GM15510 (cell line): ENCODE measurements at regions not wholly inside any gene's neighbourhood (a gene's known extent, or its start where the extent isn't known, plus 50 kb on each side); places are given as distances from the start of the nearest gene placed in this dataset.

Experiments
- POLR2A ChIP-seq: IDR thresholded peaks from 3 replicates; pipeline ENCODE4 v1.6.1; 2011; ENCODE audit warnings: borderline replicate concordance; ENCODE audit not compliant: insufficient read length; ENCODE audit errors: extremely low read depth

GRCh38 chr20:47438464-47439381 lies 63.0 kb upstream of the NCOA3 start:
- TF ChIP-seq POLR2A: peak; percentile 17

GRCh38 chr20:47440857-47441773 lies 60.6 kb upstream of the NCOA3 start:
- TF ChIP-seq POLR2A: no peak

GRCh38 chr20:47441774-47442150 lies 59.9 kb upstream of the NCOA3 start:
- TF ChIP-seq POLR2A: no peak

GRCh38 chr20:47444584-47444983 lies 57.1 kb upstream of the NCOA3 start:
- TF ChIP-seq POLR2A: no peak

- no peak for TF ChIP-seq POLR2A
Observed at GRCh38 chr20:47445291-47445690, 56.4 kb upstream of the NCOA3 start.

- TF ChIP-seq POLR2A: no peak
Observed at GRCh38 chr20:47448429-47448828, 53.3 kb upstream of the NCOA3 start.

GRCh38 chr20:47451602-47451904 lies 50.1 kb upstream of the NCOA3 start:
- TF ChIP-seq POLR2A: no peak
